A673 (cell line): ENCODE measurements at regions not wholly inside any gene's neighbourhood (a gene's known extent, or its start where the extent isn't known, plus 50 kb on each side); places are given as distances from the start of the nearest gene placed in this dataset.

ENCODE experiments used
- EZH2 ChIP-seq: fragments of 200-600 bp; sonication (generic); IDR thresholded peaks from 2 replicates; pipeline ENCODE4 v1.6.1; 2017; ENCODE audit warnings: borderline replicate concordance, low read depth, mild to moderate bottlenecking, mixed read lengths, antibody characterized with exemption, low read length; ENCODE audit not compliant: poor library complexity, severe bottlenecking
- TF ChIP-seq, protein P1 (sequence below): fragments of 300-800, 200-600 bp; sonication (generic); conservative IDR thresholded peaks from 2 replicates; pipeline ENCODE4 v1.5.1; 2017; ENCODE audit warnings: low read depth, mild to moderate bottlenecking, antibody characterized with exemption, low read length, moderate library complexity, mixed read lengths

DNA sequence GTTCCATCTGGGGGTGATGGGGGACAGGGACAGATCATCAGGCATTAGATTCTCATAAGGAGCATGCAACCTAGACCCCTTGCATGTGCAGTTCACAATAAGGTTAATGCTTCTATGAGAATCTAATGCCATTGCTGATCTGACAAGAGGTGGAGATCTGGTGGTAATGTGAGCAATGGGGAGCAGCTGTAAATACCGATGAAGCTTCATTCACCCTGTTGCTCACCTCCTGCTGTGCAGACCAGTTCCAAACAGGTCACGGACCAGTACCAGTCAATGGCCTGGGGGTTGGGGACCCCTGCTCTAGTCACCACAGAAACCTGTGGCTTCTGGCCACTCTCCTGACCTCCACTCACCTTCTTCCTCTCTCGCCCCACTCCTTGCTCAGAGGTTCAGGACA is 229.9 kb downstream of the PTPRU start:
- TF ChIP-seq, protein P1, sequence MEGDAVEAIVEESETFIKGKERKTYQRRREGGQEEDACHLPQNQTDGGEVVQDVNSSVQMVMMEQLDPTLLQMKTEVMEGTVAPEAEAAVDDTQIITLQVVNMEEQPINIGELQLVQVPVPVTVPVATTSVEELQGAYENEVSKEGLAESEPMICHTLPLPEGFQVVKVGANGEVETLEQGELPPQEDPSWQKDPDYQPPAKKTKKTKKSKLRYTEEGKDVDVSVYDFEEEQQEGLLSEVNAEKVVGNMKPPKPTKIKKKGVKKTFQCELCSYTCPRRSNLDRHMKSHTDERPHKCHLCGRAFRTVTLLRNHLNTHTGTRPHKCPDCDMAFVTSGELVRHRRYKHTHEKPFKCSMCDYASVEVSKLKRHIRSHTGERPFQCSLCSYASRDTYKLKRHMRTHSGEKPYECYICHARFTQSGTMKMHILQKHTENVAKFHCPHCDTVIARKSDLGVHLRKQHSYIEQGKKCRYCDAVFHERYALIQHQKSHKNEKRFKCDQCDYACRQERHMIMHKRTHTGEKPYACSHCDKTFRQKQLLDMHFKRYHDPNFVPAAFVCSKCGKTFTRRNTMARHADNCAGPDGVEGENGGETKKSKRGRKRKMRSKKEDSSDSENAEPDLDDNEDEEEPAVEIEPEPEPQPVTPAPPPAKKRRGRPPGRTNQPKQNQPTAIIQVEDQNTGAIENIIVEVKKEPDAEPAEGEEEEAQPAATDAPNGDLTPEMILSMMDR, result no peak
- TF ChIP-seq EZH2, result no peak
